HUES48 (cell line): ENCODE measurements at regions not wholly inside any gene's neighbourhood (a gene's known extent, or its start where the extent isn't known, plus 50 kb on each side); places are given as distances from the start of the nearest gene placed in this dataset.

Experiments used
- H3K27ac ChIP-seq: one replicate; pipeline ENCODE4 v1.7.0; 2013; ENCODE audit warnings: low read depth, low read length, inconsistent platforms
- H3K27me3 ChIP-seq: 2 replicates; pipeline ENCODE4 v1.6.1; 2013; ENCODE audit warnings: mild to moderate bottlenecking, low read length; ENCODE audit not compliant: control insufficient read depth, insufficient read depth
- H3K36me3 ChIP-seq: 2 replicates; pipeline ENCODE4 v1.6.1; 2013; ENCODE audit warnings: low read length; ENCODE audit not compliant: control insufficient read depth, insufficient read depth
- H3K4me1 ChIP-seq: 2 replicates; pipeline ENCODE4 v1.6.1; 2013; ENCODE audit warnings: mild to moderate bottlenecking, low read length; ENCODE audit not compliant: control insufficient read depth, insufficient read depth
- H3K4me3 ChIP-seq: 2 replicates; pipeline ENCODE4 v1.5.1; 2013; ENCODE audit warnings: mild to moderate bottlenecking, low read depth, low read length
- H3K9ac ChIP-seq: 2 replicates; pipeline ENCODE4 v1.6.1; 2013; ENCODE audit warnings: mild to moderate bottlenecking, low read depth, low read length, moderate library complexity
- H3K9me3 ChIP-seq: 2 replicates; pipeline ENCODE4 v1.6.1; 2013; ENCODE audit warnings: low read length; ENCODE audit not compliant: control insufficient read depth, insufficient read depth

- Histone ChIP-seq H3K27ac (no peak overlapping the region), H3K9ac (no peak overlapping the region), H3K4me1 (no peaks in the 10 kb centered on the region), H3K9me3 (no peaks in the 10 kb centered on the region), H3K4me3 (no peak overlapping the region), H3K27me3 (no peaks in the 10 kb centered on the region), H3K36me3 (no peaks in the 10 kb centered on the region)
Measured at GRCh38 chr5:174217527-174217926, 172.0 kb downstream of the NSG2 start.

GRCh38 chr5:174218162-174218561, 172.7 kb downstream of the NSG2 start:
- H3K9ac ChIP-seq = no peak overlapping the region
- no peaks in the 10 kb centered on the region for H3K36me3 ChIP-seq
- H3K9me3 ChIP-seq = no peaks in the 10 kb centered on the region
- H3K27me3 ChIP-seq = no peaks in the 10 kb centered on the region
- H3K27ac ChIP-seq = no peak overlapping the region
- H3K4me3 ChIP-seq = no peak overlapping the region
- H3K4me1 ChIP-seq = no peaks in the 10 kb centered on the region

GRCh38 chr5:174220417-174220816, 174.9 kb downstream of the NSG2 start:
- H3K36me3 ChIP-seq = no peaks in the 10 kb centered on the region
- no peak overlapping the region for H3K4me3 ChIP-seq
- H3K27ac ChIP-seq = no peak overlapping the region
- no peaks in the 10 kb centered on the region for H3K27me3 ChIP-seq
- no peaks in the 10 kb centered on the region for H3K9me3 ChIP-seq
- H3K4me1 ChIP-seq = no peaks in the 10 kb centered on the region
- no peak overlapping the region for H3K9ac ChIP-seq

- Histone ChIP-seq H3K27me3 (no peaks in the 10 kb centered on the region), H3K36me3 (no peaks in the 10 kb centered on the region), H3K27ac (no peak overlapping the region), H3K9ac (no peak overlapping the region), H3K4me1 (no peaks in the 10 kb centered on the region), H3K4me3 (no peak overlapping the region), H3K9me3 (no peaks in the 10 kb centered on the region)
Measured at GRCh38 chr5:174221436-174221835, 175.9 kb downstream of the NSG2 start.

- Histone ChIP-seq H3K4me1 (no peaks in the 10 kb centered on the region), H3K27ac (no peak overlapping the region), H3K36me3 (no peaks in the 10 kb centered on the region), H3K27me3 (no peaks in the 10 kb centered on the region), H3K9me3 (no peaks in the 10 kb centered on the region), H3K4me3 (no peak overlapping the region), H3K9ac (no peak overlapping the region)
Measured at GRCh38 chr5:174221946-174222345, 176.4 kb downstream of the NSG2 start.

- H3K9ac ChIP-seq = no peak overlapping the region
- no peaks in the 10 kb centered on the region for H3K4me1 ChIP-seq
- H3K27ac ChIP-seq = no peak overlapping the region
- H3K4me3 ChIP-seq = no peak overlapping the region
- H3K9me3 ChIP-seq = no peaks in the 10 kb centered on the region
- no peaks in the 10 kb centered on the region for H3K36me3 ChIP-seq
- no peaks in the 10 kb centered on the region for H3K27me3 ChIP-seq
Measured at GRCh38 chr5:174222891-174223290, 177.4 kb downstream of the NSG2 start.

- H3K27me3 ChIP-seq = no peaks in the 10 kb centered on the region
- H3K9me3 ChIP-seq = no peaks in the 10 kb centered on the region
- no peaks in the 10 kb centered on the region for H3K4me1 ChIP-seq
- H3K9ac ChIP-seq = no peak overlapping the region
- no peak overlapping the region for H3K4me3 ChIP-seq
- H3K27ac ChIP-seq = no peak overlapping the region
- H3K36me3 ChIP-seq = no peaks in the 10 kb centered on the region
Measured at GRCh38 chr5:174223355-174223754, 177.8 kb downstream of the NSG2 start.

- Histone ChIP-seq H3K9me3 (no peaks in the 10 kb centered on the region), H3K27me3 (no peaks in the 10 kb centered on the region), H3K4me3 (no peak overlapping the region), H3K4me1 (no peaks in the 10 kb centered on the region), H3K27ac (no peak overlapping the region), H3K9ac (no peak overlapping the region), H3K36me3 (no peaks in the 10 kb centered on the region)
Measured at GRCh38 chr5:174229068-174229467, 183.6 kb downstream of the NSG2 start.

GRCh38 chr5:174229514-174230370, 184.2 kb downstream of the NSG2 start:
- Histone ChIP-seq H3K4me3 (no peak overlapping the region), H3K36me3 (no peaks in the 10 kb centered on the region), H3K4me1 (no peaks in the 10 kb centered on the region), H3K27ac (no peak overlapping the region), H3K27me3 (no peaks in the 10 kb centered on the region), H3K9me3 (no peaks in the 10 kb centered on the region), H3K9ac (no peak overlapping the region)

GRCh38 chr5:174231956-174232487, 186.5 kb downstream of the NSG2 start:
- no peaks in the 10 kb centered on the region for H3K27me3 ChIP-seq
- H3K4me3 ChIP-seq = no peak overlapping the region
- no peak overlapping the region for H3K9ac ChIP-seq
- H3K4me1 ChIP-seq = no peaks in the 10 kb centered on the region
- no peak overlapping the region for H3K27ac ChIP-seq
- no peaks in the 10 kb centered on the region for H3K9me3 ChIP-seq
- no peaks in the 10 kb centered on the region for H3K36me3 ChIP-seq

GRCh38 chr5:174234388-174234787, 188.9 kb downstream of the NSG2 start:
- Histone ChIP-seq H3K9ac (no peak overlapping the region), H3K4me3 (no peak overlapping the region), H3K27ac (no peak overlapping the region), H3K36me3 (no peaks in the 10 kb centered on the region), H3K9me3 (no peaks in the 10 kb centered on the region), H3K4me1 (no peaks in the 10 kb centered on the region), H3K27me3 (no peaks in the 10 kb centered on the region)
